BE2C (cell line): ENCODE measurements at regions not wholly inside any gene's neighbourhood (a gene's known extent, or its start where the extent isn't known, plus 50 kb on each side); places are given as distances from the start of the nearest gene placed in this dataset.
"Not testable (repeated sequence)": the region's sequence is repeated elsewhere in the genome, so short reads cannot be mapped to it uniquely, and the experiment has no call there.

ENCODE experiments used
- DNase-seq: peaks from one replicate; pipeline ENCODE4 v3.0.0-alpha.2; 2020
- H3K27me3 ChIP-seq: fragments of 250-450 bp; sonication (Bioruptor Pico); 2 replicates; pipeline ENCODE4 v1.5.1; 2020; ENCODE audit warnings: mild to moderate bottlenecking
- H3K36me3 ChIP-seq: fragments of 250-450 bp; sonication (Bioruptor Pico); 2 replicates; pipeline ENCODE4 v1.5.1; 2020; ENCODE audit warnings: mild to moderate bottlenecking
- H3K4me1 ChIP-seq: fragments of 250-450 bp; sonication (Bioruptor Pico); 2 replicates; pipeline ENCODE4 v1.5.1; 2020
- H3K4me3 ChIP-seq: 2 replicates; pipeline ENCODE4 v1.5.1; 2011; ENCODE audit warnings: low read depth, low read length
- H3K9me3 ChIP-seq: fragments of 250-450 bp; sonication (Bioruptor Pico); 2 replicates; pipeline ENCODE4 v1.5.1; 2020
- TF ChIP-seq, protein P1 (sequence below): IDR thresholded peaks from 2 replicates; pipeline ENCODE4 v1.5.1; 2012; ENCODE audit warnings: mild to moderate bottlenecking, low read depth, low read length

GRCh38 chr13:37968555-37968954 is 99.0 kb upstream of the TRPC4 start:
- H3K9me3 ChIP-seq, result no peaks in the 10 kb centered on the region
- H3K4me1 ChIP-seq, result no peaks in the 10 kb centered on the region
- H3K36me3 ChIP-seq, result no peaks in the 10 kb centered on the region
- TF ChIP-seq, protein P1, sequence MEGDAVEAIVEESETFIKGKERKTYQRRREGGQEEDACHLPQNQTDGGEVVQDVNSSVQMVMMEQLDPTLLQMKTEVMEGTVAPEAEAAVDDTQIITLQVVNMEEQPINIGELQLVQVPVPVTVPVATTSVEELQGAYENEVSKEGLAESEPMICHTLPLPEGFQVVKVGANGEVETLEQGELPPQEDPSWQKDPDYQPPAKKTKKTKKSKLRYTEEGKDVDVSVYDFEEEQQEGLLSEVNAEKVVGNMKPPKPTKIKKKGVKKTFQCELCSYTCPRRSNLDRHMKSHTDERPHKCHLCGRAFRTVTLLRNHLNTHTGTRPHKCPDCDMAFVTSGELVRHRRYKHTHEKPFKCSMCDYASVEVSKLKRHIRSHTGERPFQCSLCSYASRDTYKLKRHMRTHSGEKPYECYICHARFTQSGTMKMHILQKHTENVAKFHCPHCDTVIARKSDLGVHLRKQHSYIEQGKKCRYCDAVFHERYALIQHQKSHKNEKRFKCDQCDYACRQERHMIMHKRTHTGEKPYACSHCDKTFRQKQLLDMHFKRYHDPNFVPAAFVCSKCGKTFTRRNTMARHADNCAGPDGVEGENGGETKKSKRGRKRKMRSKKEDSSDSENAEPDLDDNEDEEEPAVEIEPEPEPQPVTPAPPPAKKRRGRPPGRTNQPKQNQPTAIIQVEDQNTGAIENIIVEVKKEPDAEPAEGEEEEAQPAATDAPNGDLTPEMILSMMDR, result no peak
- no peaks in the 10 kb centered on the region for H3K27me3 ChIP-seq
- no peak for DNase-seq
- no peak overlapping the region for H3K4me3 ChIP-seq

- no peaks in the 10 kb centered on the region for H3K4me1 ChIP-seq
- no peak for DNase-seq
- TF ChIP-seq, protein P1, result no peak
These were observed 96.7 kb upstream of the TRPC4 start for GRCh38 chr13:37966266-37966665.

GRCh38 chr13:37960427-37960826 is 90.9 kb upstream of the TRPC4 start:
- Histone ChIP-seq H3K4me3 (no peak overlapping the region), H3K36me3 (no peaks in the 10 kb centered on the region), H3K4me1 (no peaks in the 10 kb centered on the region), H3K9me3 (no peaks in the 10 kb centered on the region), H3K27me3 (no peaks in the 10 kb centered on the region)
- DNase-seq, result no peak
- TF ChIP-seq, protein P1, result peak; percentile 48

More at GRCh38 chr13:37966266-37966665, 96.7 kb upstream of the TRPC4 start:
- Histone ChIP-seq H3K9me3 (no peaks in the 10 kb centered on the region), H3K4me3 (no peak overlapping the region), H3K27me3 (no peaks in the 10 kb centered on the region), H3K36me3 (no peaks in the 10 kb centered on the region)

- DNase-seq, result no peak
- Histone ChIP-seq H3K36me3 (no peaks in the 10 kb centered on the region), H3K27me3 (no peaks in the 10 kb centered on the region), H3K9me3 (no peaks in the 10 kb centered on the region), H3K4me3 (no peak overlapping the region), H3K4me1 (no peaks in the 10 kb centered on the region)
- TF ChIP-seq, protein P1, result no peak
These were observed 89.7 kb upstream of the TRPC4 start for GRCh38 chr13:37959284-37959683.

GRCh38 chr13:37956536-37956935 is 87.0 kb upstream of the TRPC4 start:
- no peak overlapping the region for H3K4me3 ChIP-seq
- no peak for DNase-seq
- H3K9me3 ChIP-seq, result no peaks in the 10 kb centered on the region
- TF ChIP-seq, protein P1, result no peak
- H3K4me1 ChIP-seq, result no peaks in the 10 kb centered on the region
- no peaks in the 10 kb centered on the region for H3K27me3 ChIP-seq
- no peaks in the 10 kb centered on the region for H3K36me3 ChIP-seq

- not testable (repeated sequence) for H3K4me3 ChIP-seq, H3K4me1 ChIP-seq, H3K36me3 ChIP-seq, H3K27me3 ChIP-seq, H3K9me3 ChIP-seq, DNase-seq
These were observed 85.0 kb upstream of the TRPC4 start for GRCh38 chr13:37954597-37954996.

- H3K36me3 ChIP-seq, result no peaks in the 10 kb centered on the region
- DNase-seq, result no peak
- TF ChIP-seq, protein P1, result no peak
- no peaks in the 10 kb centered on the region for H3K27me3 ChIP-seq
- no peaks in the 10 kb centered on the region for H3K9me3 ChIP-seq
- no peak overlapping the region for H3K4me3 ChIP-seq
- H3K4me1 ChIP-seq, result no peaks in the 10 kb centered on the region
These were observed 84.6 kb upstream of the TRPC4 start for GRCh38 chr13:37954191-37954590.
